Neural progenitor cell (in vitro differentiated cells): ENCODE measurements at regions not wholly inside any gene's neighbourhood (a gene's known extent, or its start where the extent isn't known, plus 50 kb on each side); places are given as distances from the start of the nearest gene placed in this dataset.

ENCODE experiments used
- DNase-seq: peaks from one replicate; pipeline ENCODE4 v3.0.0-alpha.2; 2016; ENCODE audit warnings: low spot score
- H2AFZ ChIP-seq: fragments of 200-600 bp; sonication (generic); replicated peaks from 2 replicates; pipeline ENCODE4 v1.6.1; 2016; ENCODE audit warnings: antibody characterized with exemption
- H3F3A ChIP-seq: fragments of 200-600 bp; sonication (generic); 2 replicates; pipeline ENCODE4 v1.6.1; 2016; ENCODE audit warnings: antibody characterized with exemption, low read depth
- H3K27ac ChIP-seq: fragments of 200-600 bp; sonication (generic); 2 replicates; pipeline ENCODE4 v1.5.1; 2016; ENCODE audit warnings: mild to moderate bottlenecking
- H3K27me3 ChIP-seq: fragments of 200-600 bp; sonication (generic); 2 replicates; pipeline ENCODE4 v1.6.1; 2016; ENCODE audit warnings: mild to moderate bottlenecking, moderate library complexity
- H3K36me3 ChIP-seq: fragments of 200-600 bp; sonication (generic); 2 replicates; pipeline ENCODE4 v1.5.1; 2016
- H3K4me1 ChIP-seq: fragments of 200-600 bp; sonication (generic); 2 replicates; pipeline ENCODE4 v1.6.1; 2016; ENCODE audit warnings: mixed run types
- H3K4me2 ChIP-seq: fragments of 200-600 bp; sonication (generic); 2 replicates; pipeline ENCODE4 v1.6.1; 2016
- H3K4me3 ChIP-seq: fragments of 200-600 bp; sonication (generic); 2 replicates; pipeline ENCODE4 v1.5.1; 2016
- H3K79me2 ChIP-seq: fragments of 200-600 bp; sonication (generic); 2 replicates; pipeline ENCODE4 v1.6.1; 2016; ENCODE audit warnings: low read depth
- H3K9ac ChIP-seq: fragments of 200-600 bp; sonication (generic); 2 replicates; pipeline ENCODE4 v1.6.1; 2016
- H3K9me3 ChIP-seq: fragments of 200-600 bp; sonication (generic); 2 replicates; pipeline ENCODE4 v1.5.1; 2016; ENCODE audit warnings: low read depth
- H4K20me1 ChIP-seq: fragments of 200-600 bp; sonication (generic); 2 replicates; pipeline ENCODE4 v1.6.1; 2016; ENCODE audit warnings: low read depth
- H3K27ac Mint-ChIP-seq: 3 replicates; pipeline ENCODE4 v1.8.0; 2021; ENCODE audit warnings: mixed read lengths
- H3K27me3 Mint-ChIP-seq: 2 replicates; pipeline ENCODE4 v1.8.0; 2022; ENCODE audit warnings: low read depth, mild to moderate bottlenecking, inconsistent platforms, moderate library complexity, mixed read lengths; ENCODE audit not compliant: insufficient read depth
- H3K36me3 Mint-ChIP-seq: 3 replicates; pipeline ENCODE4 v1.8.0; 2021; ENCODE audit warnings: mixed read lengths
- H3K4me1 Mint-ChIP-seq: 3 replicates; pipeline ENCODE4 v1.8.0; 2021; ENCODE audit warnings: mixed read lengths
- H3K4me3 Mint-ChIP-seq: 3 replicates; pipeline ENCODE4 v1.8.0; 2021; ENCODE audit warnings: mild to moderate bottlenecking, moderate library complexity, mixed read lengths
- H3K9me3 Mint-ChIP-seq: 3 replicates; pipeline ENCODE4 v1.8.0; 2020; ENCODE audit warnings: mixed read lengths
- EZH2 ChIP-seq: fragments of 200-600 bp; sonication (generic); IDR thresholded peaks from 2 replicates; pipeline ENCODE4 v1.6.1; 2017; ENCODE audit warnings: antibody characterized with exemption, mild to moderate bottlenecking, moderate library complexity
- EZH2phosphoT487 ChIP-seq: fragments of 200-600 bp; sonication (generic); IDR thresholded peaks from 2 replicates; pipeline ENCODE4 v1.6.1; 2017; ENCODE audit warnings: antibody characterized with exemption
- TF ChIP-seq, protein P1 (sequence below): fragments of 200-600 bp; sonication (generic); IDR thresholded peaks from 2 replicates; pipeline ENCODE4 v1.5.1; 2017; ENCODE audit warnings: antibody characterized with exemption, mild to moderate bottlenecking

DNA sequence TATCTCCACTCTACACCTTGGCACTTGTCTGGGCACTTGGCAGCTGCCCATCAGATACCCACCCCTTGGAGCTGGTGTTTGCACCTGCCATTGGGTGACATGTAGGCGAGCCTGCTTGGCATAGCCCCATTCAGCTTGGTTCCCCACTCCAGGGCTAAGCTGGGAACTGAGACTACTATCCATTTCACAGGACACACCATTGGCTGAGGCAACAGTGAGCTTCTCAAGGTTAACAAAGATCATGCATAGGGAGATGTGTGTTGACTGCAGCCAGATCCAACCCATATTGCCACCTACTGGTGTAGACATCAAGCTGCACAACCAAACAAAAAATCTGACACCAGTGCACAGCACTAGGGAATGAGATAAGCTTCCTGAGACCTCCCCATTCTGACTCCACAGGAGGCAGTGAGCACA is 1389.8 kb upstream of the TMEFF2 start:
- no peak overlapping the region for H3K9ac ChIP-seq
- no peaks in the 10 kb centered on the region for H4K20me1 ChIP-seq
- H3K27me3 ChIP-seq, result no peaks in the 10 kb centered on the region
- H3K4me3 ChIP-seq, result no peak overlapping the region
- DNase-seq, result peak; percentile 57
- no peak overlapping the region for H3K27ac ChIP-seq
- no peak overlapping the region for H2AFZ ChIP-seq
- no peaks in the 10 kb centered on the region for H3K79me2 ChIP-seq
- no peaks in the 10 kb centered on the region for H3F3A ChIP-seq
- H3K36me3 ChIP-seq, result no peaks in the 10 kb centered on the region
- no peak overlapping the region for H3K4me2 ChIP-seq
- Mint-ChIP-seq H3K36me3 (peaks cover 3% of the 10 kb centered on the region), H3K9me3 (peaks cover 9% of the 10 kb centered on the region), H3K27me3 (peaks cover 3% of the 10 kb centered on the region), H3K27ac (no peak overlapping the region), H3K4me3 (no peak overlapping the region), H3K4me1 (no peaks in the 10 kb centered on the region)
- TF ChIP-seq EZH2phosphoT487, result no peak
- TF ChIP-seq, protein P1, sequence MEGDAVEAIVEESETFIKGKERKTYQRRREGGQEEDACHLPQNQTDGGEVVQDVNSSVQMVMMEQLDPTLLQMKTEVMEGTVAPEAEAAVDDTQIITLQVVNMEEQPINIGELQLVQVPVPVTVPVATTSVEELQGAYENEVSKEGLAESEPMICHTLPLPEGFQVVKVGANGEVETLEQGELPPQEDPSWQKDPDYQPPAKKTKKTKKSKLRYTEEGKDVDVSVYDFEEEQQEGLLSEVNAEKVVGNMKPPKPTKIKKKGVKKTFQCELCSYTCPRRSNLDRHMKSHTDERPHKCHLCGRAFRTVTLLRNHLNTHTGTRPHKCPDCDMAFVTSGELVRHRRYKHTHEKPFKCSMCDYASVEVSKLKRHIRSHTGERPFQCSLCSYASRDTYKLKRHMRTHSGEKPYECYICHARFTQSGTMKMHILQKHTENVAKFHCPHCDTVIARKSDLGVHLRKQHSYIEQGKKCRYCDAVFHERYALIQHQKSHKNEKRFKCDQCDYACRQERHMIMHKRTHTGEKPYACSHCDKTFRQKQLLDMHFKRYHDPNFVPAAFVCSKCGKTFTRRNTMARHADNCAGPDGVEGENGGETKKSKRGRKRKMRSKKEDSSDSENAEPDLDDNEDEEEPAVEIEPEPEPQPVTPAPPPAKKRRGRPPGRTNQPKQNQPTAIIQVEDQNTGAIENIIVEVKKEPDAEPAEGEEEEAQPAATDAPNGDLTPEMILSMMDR, result peak; percentile 57
- H3K9me3 ChIP-seq, result no peaks in the 10 kb centered on the region
- H3K4me1 ChIP-seq, result no peaks in the 10 kb centered on the region

DNA sequence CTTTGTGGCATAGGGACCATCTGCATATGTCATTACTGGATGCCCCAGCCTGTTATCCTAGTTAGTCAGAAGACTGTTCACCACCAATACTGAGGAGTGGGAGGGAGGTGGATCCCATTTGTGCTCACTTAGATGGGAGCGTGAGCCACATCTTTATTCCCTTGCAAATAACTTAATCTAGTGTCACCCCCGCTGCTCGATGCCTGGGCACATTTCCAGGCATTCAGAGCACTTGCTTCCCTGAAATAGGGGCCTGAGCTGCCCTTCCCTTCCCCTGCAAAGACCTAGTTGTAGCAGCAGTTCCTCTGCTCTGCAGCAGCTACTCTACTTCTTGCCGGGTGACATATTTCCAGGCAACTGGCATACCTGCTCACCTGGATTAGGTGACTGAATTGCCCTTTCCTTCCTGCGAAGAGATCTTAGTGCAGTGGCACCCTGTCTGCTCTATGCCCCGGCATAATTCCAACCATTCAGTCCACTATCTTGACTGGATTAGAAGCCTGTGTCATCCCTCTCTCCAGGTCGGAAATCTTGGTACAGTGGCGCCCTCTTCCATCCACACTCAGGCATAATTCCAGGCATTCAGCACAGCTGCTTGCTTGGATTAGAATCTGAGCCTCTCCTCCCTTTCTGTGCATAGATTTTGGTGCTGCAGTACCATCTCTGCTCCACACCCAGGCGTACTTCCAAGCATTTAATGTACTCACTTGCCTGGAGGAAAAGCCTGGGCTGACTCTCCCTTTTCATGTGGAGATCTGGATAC is 1389.1 kb upstream of the TMEFF2 start:
- TF ChIP-seq EZH2, result no peak
- TF ChIP-seq, protein P1, result peak; percentile 51
- peaks cover 3% of the 10 kb centered on the region for H3K36me3 Mint-ChIP-seq
- no peaks in the 10 kb centered on the region for H3K36me3 ChIP-seq
- H3K4me3 Mint-ChIP-seq, result no peak overlapping the region
- H2AFZ ChIP-seq, result no peak overlapping the region
- H4K20me1 ChIP-seq, result no peaks in the 10 kb centered on the region
- no peak overlapping the region for H3K27ac ChIP-seq
- H3K9me3 Mint-ChIP-seq, result peaks cover 9% of the 10 kb centered on the region
- H3K9ac ChIP-seq, result no peak overlapping the region
- no peaks in the 10 kb centered on the region for H3K4me1 Mint-ChIP-seq
- no peaks in the 10 kb centered on the region for H3K9me3 ChIP-seq
- no peak overlapping the region for H3K4me2 ChIP-seq
- no peaks in the 10 kb centered on the region for H3F3A ChIP-seq
- no peaks in the 10 kb centered on the region for H3K4me1 ChIP-seq
- no peaks in the 10 kb centered on the region for H3K79me2 ChIP-seq
- H3K27ac Mint-ChIP-seq, result no peak overlapping the region
- peaks cover 3% of the 10 kb centered on the region for H3K27me3 Mint-ChIP-seq
- no peaks in the 10 kb centered on the region for H3K27me3 ChIP-seq
- DNase-seq, result peak; percentile 65
- H3K4me3 ChIP-seq, result no peak overlapping the region

DNA sequence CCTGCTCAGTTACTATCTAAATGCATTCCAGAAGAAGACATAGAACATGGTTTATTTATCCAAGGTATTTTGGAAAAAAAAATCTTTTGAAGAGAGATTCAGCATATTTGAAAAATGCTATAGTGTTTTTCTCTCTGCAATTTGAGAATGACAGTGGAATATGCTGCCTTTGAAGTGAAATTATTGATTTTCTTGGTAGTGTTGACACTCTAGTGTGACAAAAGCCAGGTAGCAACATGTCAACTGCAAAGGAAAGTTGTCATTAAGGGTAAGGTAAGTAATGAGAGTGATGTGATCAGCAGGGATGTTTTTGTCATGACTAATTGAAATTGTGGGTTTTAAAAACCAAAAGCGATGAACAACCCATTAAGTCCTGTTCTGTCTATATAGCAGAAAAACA is 1387.1 kb upstream of the TMEFF2 start:
- no peaks in the 10 kb centered on the region for H3K9me3 ChIP-seq
- H3F3A ChIP-seq, result no peaks in the 10 kb centered on the region
- H3K36me3 Mint-ChIP-seq, result peaks cover 5% of the 10 kb centered on the region
- H3K9ac ChIP-seq, result no peak overlapping the region
- H2AFZ ChIP-seq, result no peak overlapping the region
- no peak overlapping the region for H3K27ac ChIP-seq
- no peaks in the 10 kb centered on the region for H3K36me3 ChIP-seq
- no peak overlapping the region for H3K4me3 Mint-ChIP-seq
- H3K4me2 ChIP-seq, result no peak overlapping the region
- no peak for DNase-seq
- no peaks in the 10 kb centered on the region for H3K4me1 Mint-ChIP-seq
- no peak overlapping the region for H3K4me3 ChIP-seq
- H3K79me2 ChIP-seq, result no peaks in the 10 kb centered on the region
- no peaks in the 10 kb centered on the region for H4K20me1 ChIP-seq
- no peaks in the 10 kb centered on the region for H3K27me3 ChIP-seq
- no peaks in the 10 kb centered on the region for H3K4me1 ChIP-seq
- TF ChIP-seq EZH2 (no peak), EZH2phosphoT487 (no peak)
- TF ChIP-seq, protein P1, result no peak
- H3K27me3 Mint-ChIP-seq, result peaks cover 3% of the 10 kb centered on the region
- H3K27ac Mint-ChIP-seq, result no peak overlapping the region
- H3K9me3 Mint-ChIP-seq, result peaks cover 11% of the 10 kb centered on the region
